ENCODE measurements at regions not wholly inside any gene's neighbourhood (a gene's known extent, or its start where the extent isn't known, plus 50 kb on each side); places are given as distances from the start of the nearest gene placed in this dataset.

GRCh38 chr15:61364871-61365270 is 135.8 kb upstream of the RORA start:
- no peak for TF ChIP-seq IRF1 (CRISPR knock-in tag; IDR thresholded peaks at IDR 0.05; ENCODE audit: borderline replicate concordance)
- TF ChIP-seq SMAD1 (IDR thresholded peaks at IDR 0.05; ENCODE audit: low read depth, low read length, partially characterized antibody): no peak
- TF ChIP-seq SREBF2 (CRISPR knock-in tag; IDR thresholded peaks at IDR 0.05): no peak
- TF ChIP-seq MYBL2 (IDR thresholded peaks at IDR 0.05; ENCODE audit: low read depth): no peak
- TF ChIP-seq MYBL2 (CRISPR knock-in tag; IDR thresholded peaks at IDR 0.05; ENCODE audit: borderline replicate concordance): no peak

All from K562 (cell line).